GM21360 (cell line): ENCODE measurements at regions not wholly inside any gene's neighbourhood (a gene's known extent, or its start where the extent isn't known, plus 50 kb on each side); places are given as distances from the start of the nearest gene placed in this dataset.
"Not testable (repeated sequence)": the region's sequence is repeated elsewhere in the genome, so short reads cannot be mapped to it uniquely, and the experiment has no call there.

ENCODE experiments used
- ATAC-seq: cut with Tn5 transposase; IDR thresholded peaks from one replicate; pipeline ENCODE4 v1.9.1; 2021; ENCODE audit warnings: mild to moderate bottlenecking, moderate library complexity; ENCODE audit not compliant: unreplicated experiment

DNA sequence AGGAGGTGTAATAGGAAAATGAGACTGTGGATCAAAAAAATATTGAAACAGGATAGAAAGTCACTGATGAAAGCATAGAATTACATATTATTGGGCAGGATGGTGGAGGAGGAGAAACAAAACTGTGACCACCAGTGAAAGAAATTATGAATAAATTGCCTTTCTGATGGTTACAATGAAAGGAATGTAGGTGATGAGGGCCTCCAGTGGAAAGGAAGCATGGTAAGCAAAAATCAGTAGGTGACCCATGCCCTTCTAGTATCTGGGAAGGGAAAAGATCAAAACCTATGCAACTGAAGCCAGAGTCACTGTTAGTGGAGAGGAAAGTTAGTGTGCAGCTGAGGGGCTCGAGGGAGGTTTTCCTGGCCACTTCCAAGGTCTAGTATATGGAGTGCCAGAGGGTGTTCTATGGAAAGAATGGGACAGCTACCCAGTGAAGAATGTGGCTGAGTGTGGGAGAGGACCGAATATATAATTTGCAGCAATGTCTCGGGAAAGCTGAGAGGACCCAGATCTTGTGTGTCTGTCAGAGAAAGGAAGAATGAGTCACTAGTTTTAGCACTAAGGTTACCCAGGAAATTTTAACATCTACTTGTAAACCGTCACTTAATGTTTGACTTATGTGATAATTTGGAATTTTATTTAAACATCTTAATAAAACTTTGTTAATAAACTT lies 146.2 kb downstream of the NFKBIZ start:
- no peak for ATAC-seq

DNA sequence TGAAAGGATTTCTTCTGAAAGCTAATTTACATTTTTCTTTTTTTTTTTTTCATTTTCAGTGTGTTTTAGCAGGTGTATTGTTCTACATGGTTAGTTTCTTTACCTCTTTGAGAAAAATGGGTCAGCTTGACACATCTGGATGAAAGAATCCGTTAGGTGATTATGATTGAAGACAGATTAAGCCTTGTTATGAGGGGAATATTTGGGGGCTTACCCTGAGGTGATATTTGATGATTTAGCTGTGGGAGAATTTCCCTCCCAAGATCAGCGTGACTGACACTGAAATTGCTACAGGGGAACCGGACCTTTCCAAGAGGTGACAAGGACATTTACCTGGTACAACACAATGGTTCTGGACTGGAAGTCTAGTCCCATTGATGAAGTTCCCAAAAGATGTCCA lies 147.5 kb downstream of the NFKBIZ start:
- no peak for ATAC-seq

DNA sequence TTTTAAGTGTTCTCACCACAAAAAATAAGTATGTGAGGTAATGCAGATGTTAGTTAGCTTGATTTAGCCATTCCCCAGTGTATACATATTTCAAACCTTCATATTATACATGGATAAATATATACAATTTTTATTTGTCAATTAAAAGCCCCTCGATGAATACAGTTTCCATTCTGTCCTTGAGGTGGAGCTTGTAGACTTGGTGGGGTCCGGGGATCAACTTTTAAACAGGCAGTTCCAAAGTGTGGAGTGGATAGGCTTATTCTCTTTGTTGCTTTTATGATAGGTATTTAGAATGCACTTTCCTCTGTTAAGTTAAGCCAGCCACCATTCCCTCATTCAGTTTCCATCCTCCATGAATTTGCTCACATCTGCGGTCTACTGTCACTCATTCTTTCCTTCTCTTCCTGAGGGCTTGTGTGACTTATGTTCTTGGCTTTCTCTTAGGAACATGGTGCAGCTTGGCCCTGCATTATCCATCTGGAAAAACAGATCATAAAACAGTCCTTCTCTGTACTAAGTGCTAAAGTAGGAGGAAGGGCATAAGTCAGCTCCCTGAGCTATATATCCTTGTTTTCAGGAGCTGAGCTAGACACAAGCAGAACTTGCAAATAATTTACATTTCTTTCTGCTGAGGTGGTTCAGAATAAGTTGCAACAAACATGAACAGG lies 149.1 kb downstream of the NFKBIZ start:
- no peak for ATAC-seq

DNA sequence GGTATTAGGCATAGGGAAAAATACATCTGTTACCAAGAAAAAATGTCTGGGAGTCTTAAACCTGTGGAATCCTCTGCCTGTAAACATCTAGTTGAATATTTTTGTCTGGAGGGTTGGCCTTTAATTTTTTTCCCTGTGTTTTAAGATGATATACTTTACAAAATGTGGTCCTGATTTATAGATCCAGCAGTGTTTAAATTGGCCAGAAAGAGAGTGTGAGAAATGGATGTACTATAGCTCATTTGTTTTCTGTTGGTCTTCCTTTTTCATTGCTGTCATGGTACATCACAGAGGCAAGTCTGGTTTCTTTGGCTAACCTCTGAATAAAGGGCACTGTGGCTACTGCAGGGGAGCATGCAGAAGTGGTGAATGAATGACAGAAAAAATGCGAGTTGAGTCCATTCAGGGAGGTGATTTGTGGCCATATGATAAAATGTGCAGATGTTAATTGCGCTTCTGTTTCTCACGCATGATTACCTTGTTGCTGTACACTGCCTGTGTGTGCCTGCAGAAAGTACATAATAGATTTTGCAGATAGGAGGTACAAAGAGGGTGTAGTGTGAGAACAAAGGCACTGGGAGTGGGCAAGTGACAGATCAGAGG lies 150.0 kb downstream of the NFKBIZ start:
- ATAC-seq: no peak

GRCh38 chr3:102000620-102001209 lies 151.4 kb downstream of the NFKBIZ start:
- no peak for ATAC-seq

- ATAC-seq: no peak
These were observed 152.7 kb downstream of the NFKBIZ start for GRCh38 chr3:102002056-102002455.

DNA sequence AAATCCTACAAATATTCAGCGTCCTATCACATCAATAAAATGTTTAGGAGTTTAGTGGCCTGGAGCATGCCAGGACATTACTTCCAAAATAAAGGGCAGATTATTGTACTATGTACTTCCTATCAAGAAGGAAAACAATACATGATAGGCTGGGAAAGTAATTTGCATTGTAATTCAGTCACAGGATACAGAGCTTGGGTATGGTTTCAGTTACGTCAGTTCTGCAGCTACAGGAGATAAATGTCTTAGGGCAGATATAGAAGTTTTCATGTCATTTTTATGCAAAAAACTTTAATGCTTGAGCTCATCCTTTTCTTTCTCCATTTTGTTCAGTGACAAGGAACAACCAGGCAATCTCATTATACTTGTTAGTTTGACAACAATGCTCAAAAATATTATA lies 155.2 kb downstream of the NFKBIZ start:
- ATAC-seq: no peak

DNA sequence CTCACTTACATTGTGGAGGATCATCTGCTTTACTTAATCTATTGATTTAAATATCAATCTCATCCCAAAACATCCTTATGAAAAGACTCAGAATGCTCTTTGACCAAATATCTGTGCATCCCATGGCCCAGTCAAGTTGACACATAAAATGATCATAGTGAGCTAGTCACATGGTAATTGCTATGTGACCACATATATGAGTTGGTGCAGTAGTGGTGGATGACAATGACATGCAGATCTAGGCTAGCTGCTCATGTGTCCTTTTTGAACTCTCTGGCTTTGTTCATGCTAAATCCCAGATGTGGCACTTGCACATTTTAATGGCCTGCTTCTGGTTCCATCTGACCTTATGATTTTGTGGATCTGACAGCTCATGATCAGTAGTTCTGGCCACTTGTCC lies 156.2 kb downstream of the NFKBIZ start:
- ATAC-seq: no peak

GRCh38 chr3:102006812-102007485 lies 157.6 kb downstream of the NFKBIZ start:
- ATAC-seq: no peak

DNA sequence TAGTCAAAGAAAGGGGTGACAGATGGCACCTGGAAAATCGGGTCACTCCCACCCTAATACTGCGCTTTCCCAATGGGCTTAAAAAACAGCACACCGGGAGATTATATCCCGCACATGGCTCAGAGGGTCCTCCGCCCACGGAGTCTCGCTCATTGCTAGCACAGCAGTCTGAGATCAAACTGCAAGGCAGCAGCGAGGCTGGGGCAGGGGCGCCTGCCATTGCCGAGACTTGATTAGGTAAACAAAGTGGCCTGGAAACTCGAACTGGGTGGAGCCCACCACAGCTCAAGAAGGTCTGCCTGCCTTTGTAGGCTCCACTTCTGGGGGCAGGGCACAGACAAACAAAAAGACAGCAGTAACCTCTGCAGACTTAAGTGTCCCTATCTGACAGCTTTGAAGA lies 159.1 kb downstream of the NFKBIZ start:
- ATAC-seq: not testable (repeated sequence)

DNA sequence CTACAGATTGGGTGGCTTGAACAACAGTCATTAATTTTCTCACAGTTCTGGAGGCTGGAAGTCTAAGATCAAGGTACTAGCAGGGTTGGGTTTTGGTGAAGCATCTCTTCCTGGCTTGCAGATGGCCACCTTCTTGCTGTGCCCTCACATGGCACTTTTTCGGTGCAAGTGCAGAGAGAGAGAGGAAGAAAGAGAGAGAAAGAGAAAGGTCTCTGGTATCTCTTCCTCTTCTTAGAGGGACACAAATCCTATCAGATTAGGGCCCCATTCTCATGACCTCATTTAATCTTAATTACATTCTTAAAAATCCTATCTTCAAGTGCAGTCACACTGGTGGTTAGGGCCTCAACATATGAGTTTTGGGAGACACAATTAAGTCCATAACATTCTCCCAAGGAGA lies 167.1 kb downstream of the NFKBIZ start:
- no peak for ATAC-seq

DNA sequence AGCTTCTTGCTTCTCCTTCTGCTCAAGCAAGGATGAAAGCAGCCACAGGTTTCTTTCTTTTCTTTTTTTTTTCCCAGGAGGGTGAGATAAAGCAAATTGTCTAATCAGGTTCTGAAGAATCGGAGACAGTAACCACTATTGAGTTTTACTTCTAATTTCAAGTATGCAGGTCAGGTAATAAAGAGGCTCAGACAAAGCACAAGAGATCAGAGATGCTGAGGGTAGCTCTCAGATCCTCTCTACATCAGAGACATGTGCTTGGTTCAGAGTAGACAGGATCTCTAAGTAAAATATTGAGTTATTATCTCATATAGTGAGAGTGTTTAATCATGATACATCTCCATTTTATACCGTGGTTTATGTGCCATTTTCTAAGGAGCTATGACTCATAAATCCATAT lies 168.5 kb downstream of the NFKBIZ start:
- ATAC-seq: no peak

DNA sequence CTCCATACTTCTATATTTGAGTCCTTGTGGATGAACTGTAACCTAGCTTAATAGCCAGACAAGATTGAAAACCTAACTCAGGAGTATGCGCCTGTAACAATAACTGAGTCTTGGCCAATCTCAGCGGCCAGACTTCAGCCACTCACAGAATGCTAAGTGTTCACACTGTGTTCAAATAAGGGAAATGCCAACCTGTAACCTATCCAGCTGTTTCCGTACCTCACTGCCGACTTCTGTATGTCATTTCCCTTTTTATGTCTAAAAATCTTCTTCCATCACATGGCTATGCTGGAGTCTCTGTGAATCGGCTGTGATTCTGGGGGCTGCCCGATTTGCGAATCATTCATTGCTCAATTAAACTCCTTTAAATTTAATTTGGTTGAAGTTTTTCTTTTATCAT lies 169.2 kb downstream of the NFKBIZ start:
- no peak for ATAC-seq

- no peak for ATAC-seq
These were observed 171.4 kb downstream of the NFKBIZ start for GRCh38 chr3:102020735-102021134.

GRCh38 chr3:102024270-102024904 lies 175.1 kb downstream of the NFKBIZ start:
- no peak for ATAC-seq

DNA sequence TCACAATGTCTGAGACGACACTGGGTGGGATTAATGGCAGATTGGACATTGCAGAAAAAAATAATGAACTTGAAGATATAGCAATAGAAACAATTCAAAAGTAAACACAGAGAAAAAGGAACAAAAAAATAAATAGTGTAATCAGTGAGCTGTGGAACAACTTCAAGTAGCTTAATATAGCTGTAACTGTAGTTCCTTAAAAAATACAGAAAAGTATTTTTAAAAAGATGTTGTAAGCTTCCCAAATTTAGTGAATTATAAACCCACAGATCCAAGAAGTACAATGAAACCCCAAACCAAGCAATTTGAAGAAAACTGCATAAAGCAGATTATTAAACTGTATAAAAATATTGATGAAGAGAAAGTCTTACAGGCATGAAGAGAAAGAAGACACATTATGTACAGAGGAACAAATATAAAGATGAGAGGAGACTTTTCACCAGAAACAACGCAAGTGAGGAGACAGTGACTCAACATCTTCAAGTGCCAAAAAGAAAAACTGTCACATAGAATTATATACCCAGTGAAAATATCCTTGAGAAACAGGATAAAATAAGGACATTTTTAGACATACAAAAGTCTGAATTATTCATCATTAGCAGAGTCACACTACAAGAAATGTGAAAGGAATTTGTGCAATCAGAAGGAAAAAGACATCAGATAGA lies 176.4 kb downstream of the NFKBIZ start:
- no peak for ATAC-seq

- no peak for ATAC-seq
These were observed 177.3 kb downstream of the NFKBIZ start for GRCh38 chr3:102026656-102027055.

- no peak for ATAC-seq
These were observed 181.3 kb downstream of the NFKBIZ start for GRCh38 chr3:102030661-102031060.

DNA sequence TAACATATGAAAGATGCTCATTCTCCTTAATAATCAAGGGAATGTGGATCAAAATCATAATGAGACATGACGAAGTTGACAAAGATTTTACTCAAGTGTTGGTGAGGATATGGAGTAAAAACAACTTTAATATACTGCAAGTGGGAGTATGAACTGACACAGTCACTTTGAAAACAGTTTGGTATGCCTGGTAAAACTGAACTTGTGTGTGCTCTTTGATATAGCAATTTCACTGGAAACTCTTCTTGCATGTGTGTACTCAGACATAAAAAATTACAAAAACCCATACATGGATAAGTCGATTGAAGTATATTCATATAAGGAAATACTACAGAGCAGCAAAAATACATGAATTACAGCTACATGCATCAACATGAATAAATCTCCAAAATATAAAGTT lies 182.5 kb downstream of the NFKBIZ start:
- ATAC-seq: no peak
